ENCODE measurements at regions not wholly inside any gene's neighbourhood (a gene's known extent, or its start where the extent isn't known, plus 50 kb on each side); places are given as distances from the start of the nearest gene placed in this dataset.

DNA sequence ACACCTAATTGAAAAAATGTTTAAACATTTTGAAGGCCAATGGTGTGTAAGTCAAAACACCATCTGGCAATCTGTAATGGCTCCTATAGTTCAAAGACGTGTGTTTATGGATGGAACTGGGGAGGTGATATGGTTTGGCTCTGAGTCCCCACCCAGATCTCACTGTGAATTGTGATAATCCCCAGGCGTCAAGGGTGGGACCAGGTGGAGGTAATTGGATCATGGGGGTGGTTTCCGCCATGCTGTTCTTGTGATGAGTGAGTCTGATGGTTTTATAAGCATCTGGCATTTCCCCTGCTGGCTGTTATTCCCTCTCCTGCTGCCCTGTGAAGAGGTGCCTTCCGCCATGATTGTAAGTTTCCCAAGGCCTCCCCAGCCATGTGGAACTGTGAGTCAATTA is 52.2 kb downstream of the ADRA2C start:
- DNase-seq (ENCODE audit: low spot score): no peak

DNA sequence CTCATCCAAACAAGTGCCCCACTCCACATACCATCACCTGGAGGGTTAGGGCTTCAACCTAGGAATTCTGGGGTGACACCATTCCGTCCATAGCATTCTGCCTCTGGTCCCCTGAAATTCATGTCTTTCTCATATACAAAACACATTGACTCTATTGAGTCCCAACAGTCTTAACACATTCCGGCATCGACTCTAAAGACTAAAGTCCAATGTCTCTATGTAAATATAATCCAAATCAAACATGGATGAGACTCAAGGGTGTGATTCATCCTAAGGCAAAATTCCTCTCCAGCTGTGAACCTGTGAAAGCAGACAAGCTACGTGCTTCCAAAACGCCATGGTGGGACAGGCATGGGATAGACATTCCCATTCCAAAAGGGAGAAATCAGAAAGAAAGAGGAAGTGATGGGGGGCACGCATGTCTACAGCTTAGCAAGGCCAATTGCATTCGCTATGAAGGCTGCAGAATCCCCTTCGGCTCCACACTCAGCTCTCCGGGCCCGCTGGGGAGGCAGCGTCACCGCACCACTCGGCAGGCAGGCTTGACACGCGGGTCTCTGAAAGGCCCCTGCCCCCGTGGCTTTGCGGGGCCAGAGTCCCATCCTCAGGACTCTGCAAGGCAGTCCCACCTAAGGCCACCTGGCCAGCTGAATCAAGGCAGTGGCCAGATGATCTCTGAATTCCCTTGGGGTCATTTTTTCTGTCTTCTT is 53.2 kb downstream of the ADRA2C start:
- no peak for DNase-seq (ENCODE audit: low spot score)

- DNase-seq (ENCODE audit: low spot score): no peak
These were observed 54.0 kb downstream of the ADRA2C start for GRCh38 chr4:3820016-3820805.

- no peak for DNase-seq (ENCODE audit: low spot score)
These were observed 54.8 kb downstream of the ADRA2C start for GRCh38 chr4:3820806-3821579.

GRCh38 chr4:3821580-3822229 is 55.5 kb downstream of the ADRA2C start:
- no peak for DNase-seq (ENCODE audit: low spot score)

- no peak for DNase-seq (ENCODE audit: low spot score)
These were observed 56.2 kb downstream of the ADRA2C start for GRCh38 chr4:3822230-3822947.

GRCh38 chr4:3823496-3824341 is 57.5 kb downstream of the ADRA2C start:
- DNase-seq (ENCODE audit: low spot score): no peak

GRCh38 chr4:3824521-3825270 is 58.5 kb downstream of the ADRA2C start:
- no peak for DNase-seq (ENCODE audit: low spot score)

GRCh38 chr4:3825530-3825929 is 59.3 kb downstream of the ADRA2C start:
- no peak for DNase-seq (ENCODE audit: low spot score)

- no peak for DNase-seq (ENCODE audit: low spot score)
These were observed 60.3 kb downstream of the ADRA2C start for GRCh38 chr4:3826247-3827172.

- DNase-seq (ENCODE audit: low spot score): no peak
These were observed 61.7 kb downstream of the ADRA2C start for GRCh38 chr4:3827616-3828492.

- DNase-seq (ENCODE audit: low spot score): no peak
These were observed 62.4 kb downstream of the ADRA2C start for GRCh38 chr4:3828546-3828945.

GRCh38 chr4:3829211-3829955 is 63.2 kb downstream of the ADRA2C start:
- no peak for DNase-seq (ENCODE audit: low spot score)

DNA sequence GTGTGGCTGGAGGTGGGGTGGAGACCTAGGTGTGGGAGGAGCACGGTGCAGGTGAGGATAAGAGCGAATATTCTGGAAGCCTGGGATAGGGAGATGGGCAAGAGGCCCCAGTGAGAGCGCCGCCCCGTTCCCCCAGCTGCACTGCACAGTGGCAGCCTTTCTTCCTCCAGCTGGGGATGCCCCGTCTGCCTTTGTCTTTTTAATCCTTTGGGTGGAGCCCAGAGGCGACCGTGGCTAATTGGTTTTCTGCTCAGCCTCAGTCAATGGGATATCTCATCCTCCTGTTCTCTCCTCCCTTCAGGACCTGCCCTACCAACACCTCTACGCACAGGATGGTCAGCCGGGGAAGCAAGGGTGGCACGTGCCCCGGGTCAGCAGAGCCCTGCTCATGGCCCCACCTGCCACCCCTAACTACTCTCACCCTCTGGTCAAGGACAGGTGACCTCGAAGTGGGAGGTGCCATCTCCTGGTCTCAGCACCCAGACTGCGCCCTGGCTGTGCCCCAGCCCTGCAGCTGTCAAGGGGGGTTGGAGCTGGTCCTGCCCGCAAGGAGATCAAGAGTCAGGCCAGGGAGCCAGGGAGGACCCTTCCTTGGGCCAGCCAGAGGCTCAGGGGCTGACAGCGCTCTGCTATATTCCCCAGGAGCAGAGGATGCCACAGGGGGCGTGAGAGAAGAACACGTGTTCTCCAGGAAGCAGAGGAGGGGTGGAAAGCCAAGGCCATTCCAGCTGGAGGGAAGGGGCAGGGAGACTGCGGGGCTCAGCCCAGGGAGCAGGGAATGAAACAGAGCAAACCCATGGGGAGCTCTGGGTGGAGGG is 64.0 kb downstream of the ADRA2C start:
- no peak for DNase-seq (ENCODE audit: low spot score)

DNA sequence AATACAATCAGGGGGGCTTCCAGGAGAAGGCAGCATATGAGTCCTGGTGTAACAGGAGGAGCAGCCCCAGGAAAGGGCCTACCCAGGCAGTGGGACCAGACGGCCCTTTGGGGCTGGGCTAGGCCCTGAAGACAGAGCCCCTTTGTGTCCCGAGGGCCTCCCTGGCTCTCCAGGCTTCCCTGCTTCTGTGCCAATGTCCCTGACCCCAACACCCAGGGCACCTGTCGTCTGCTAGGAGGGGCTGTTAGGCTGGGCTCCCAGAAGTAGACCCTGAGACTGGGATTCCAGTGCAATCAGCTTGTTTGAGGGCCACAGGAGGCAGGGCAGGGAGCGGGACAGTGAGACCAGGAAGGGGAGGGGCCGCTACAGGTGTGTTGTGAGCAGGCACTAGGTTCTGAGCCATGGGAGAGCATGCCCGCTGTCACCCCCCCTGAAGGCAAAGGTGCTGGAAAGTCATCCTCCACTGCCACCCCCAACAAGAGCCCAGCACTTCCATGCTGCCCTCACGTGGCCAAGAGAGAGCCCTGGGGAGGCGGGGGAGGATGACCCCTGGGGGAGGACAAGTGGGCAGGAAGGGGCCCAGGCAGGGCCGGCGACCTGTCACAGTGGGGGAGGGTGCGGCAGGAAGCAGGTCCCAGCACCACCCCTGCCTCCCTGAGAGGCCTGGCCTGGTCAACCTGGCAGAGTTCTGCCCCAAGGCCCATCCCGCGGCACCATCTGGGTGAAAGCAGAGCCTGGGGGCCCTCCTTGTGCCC is 64.8 kb downstream of the ADRA2C start:
- DNase-seq (ENCODE audit: low spot score): no peak
